Erythroblast (primary cell): ENCODE measurements at regions not wholly inside any gene's neighbourhood (a gene's known extent, or its start where the extent isn't known, plus 50 kb on each side); places are given as distances from the start of the nearest gene placed in this dataset.

Experiments used
- GATA1 ChIP-seq: IDR thresholded peaks from 2 replicates; pipeline ENCODE4 v1.6.1; 2011; ENCODE audit warnings: low read depth, mild to moderate bottlenecking, control low read depth, low read length, moderate library complexity
- POLR2A ChIP-seq: IDR thresholded peaks from 2 replicates; pipeline ENCODE4 v1.6.1; 2011; ENCODE audit warnings: mild to moderate bottlenecking, low read length

- TF ChIP-seq POLR2A (no peak), GATA1 (no peak)
These were observed 96.5 kb upstream of the EFHC2 start for GRCh38 chrX:44440006-44440405.
